Activated CD4-positive, alpha-beta T cell treated with anti-CD3 and anti-CD28 coated beads for 48 hours (primary cell): ENCODE measurements at regions not wholly inside any gene's neighbourhood (a gene's known extent, or its start where the extent isn't known, plus 50 kb on each side); places are given as distances from the start of the nearest gene placed in this dataset.
A peak's percentile ranks its signal among the peaks of the same experiment; 100 is the strongest.
"Not testable (repeated sequence)": the region's sequence is repeated elsewhere in the genome, so short reads cannot be mapped to it uniquely, and the experiment has no call there.

ENCODE experiments used
- DNase-seq: peaks from one replicate; pipeline ENCODE4 v3.0.0-alpha.2; 2020

- DNase-seq, result no peak
Measured at GRCh38 chr16:10232757-10233156, 50.5 kb upstream of the GRIN2A start.

- DNase-seq, result no peak
Measured at GRCh38 chr16:10239640-10240039, 57.4 kb upstream of the GRIN2A start.

DNA sequence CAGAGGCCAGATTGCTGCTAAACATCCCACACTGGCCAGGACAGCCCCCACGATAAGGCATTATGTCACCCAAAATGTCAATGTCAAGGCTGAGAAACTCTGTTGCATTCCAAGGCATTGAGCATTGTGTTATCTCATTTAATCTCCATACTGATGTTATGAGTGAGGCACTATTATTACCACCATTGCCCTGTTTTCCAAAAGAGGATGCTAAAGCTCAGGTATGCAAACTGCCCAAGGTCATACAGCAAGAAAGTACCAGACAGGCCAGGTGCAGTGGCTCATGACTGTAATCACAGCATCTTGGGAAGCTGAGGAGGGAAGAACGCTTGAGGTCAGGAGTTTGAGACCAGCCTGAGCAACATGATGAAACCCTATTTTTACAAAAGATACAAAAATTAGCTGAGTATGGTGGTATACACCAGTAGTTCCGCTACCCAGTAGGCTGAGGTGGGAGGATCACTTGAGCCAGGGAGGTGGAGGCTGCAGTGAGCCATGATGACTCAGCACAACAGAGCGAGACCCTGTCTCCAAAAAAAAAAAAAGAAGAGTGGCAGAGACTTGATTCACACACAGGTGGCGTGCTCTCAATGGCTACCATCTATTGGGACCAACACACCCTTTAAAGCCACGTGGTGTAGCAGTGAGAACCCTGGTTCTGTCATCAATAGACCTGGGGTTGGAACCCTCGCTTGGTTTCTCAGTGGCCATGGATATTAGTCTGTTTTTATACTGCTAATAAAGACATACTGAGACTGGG lies 58.8 kb upstream of the GRIN2A start:
- DNase-seq, result no peak

DNA sequence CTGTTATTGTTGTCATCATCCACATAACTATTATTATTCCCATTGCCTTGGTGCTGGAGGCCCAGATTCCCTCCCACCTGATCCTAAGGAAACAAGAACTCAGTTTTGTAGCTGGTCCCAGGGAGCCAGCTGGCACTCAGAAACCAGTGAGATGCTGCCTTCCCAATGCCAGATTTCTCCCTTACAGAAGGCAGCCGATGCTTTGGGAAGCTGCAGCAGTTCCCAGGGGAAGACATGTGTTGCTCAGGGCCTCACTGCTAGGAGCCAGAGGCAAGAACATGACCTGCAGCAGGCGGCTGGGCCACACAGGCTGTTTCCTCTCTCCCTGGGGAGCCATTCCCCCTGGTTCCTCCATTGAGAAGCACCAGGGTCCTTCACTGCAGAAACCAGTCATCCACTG lies 59.9 kb upstream of the GRIN2A start:
- DNase-seq, result no peak

DNA sequence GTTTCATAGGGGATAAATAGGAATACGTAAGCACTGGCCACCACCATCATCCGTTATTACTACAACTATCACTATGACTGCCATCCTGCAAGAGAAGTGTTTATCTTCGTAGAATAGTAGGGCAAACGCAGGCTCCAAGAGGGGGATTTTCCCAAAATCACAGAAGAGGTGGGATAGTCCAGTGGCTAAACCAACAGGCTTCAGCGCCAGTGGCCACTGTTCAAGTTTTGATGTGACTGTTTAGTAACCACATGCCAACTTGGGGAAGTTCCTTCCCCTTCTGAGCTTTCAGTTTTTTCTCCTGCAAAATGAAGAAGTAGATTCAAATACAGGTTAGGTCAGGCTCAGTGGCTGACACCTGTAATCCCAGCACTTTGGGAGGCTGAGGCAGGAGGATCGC lies 60.7 kb upstream of the GRIN2A start:
- no peak for DNase-seq

DNA sequence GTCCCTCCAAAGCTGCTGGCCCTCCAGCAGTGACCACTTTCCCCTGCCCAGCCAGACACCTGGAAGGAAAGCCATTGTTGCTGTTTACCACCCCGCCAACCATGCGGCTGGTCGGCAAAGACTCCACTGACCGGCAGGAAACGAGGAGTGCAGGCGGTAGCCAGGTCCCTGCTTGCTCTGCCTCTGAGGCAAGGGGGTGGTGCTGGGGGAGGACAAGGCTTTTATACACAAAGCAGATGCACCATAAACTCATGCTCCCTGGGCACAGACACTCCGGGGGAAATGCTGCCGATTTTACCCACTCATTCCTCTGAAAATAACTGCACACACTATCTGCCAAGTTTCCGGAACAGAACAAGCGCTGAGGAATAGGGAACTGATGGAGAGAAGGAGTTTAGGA lies 62.8 kb upstream of the GRIN2A start:
- DNase-seq, result no peak

GRCh38 chr16:10250137-10250828 lies 68.1 kb upstream of the GRIN2A start:
- DNase-seq, result no peak

GRCh38 chr16:10252155-10252554 lies 69.9 kb upstream of the GRIN2A start:
- no peak for DNase-seq

DNA sequence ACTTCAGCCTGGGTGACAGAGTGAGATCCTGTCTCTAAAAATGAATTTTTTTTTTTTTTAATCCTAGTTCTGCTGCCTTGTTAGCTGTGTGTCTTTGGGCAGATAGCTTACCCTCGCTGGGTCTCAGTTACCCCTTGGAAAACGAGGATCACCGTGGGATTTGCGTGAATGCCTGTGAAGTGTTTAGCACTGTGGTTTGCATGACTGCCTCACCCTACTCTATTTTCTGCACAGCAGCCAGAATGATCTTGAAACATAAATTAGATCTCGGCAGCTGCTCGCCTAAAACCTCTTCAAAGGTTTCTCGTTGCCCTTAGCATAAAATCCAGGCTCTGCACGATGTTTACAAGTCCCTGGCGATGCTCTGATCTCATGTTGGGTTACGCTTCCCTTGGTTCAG lies 71.2 kb upstream of the GRIN2A start:
- no peak for DNase-seq

- no peak for DNase-seq
Measured at GRCh38 chr16:10255728-10256127, 73.5 kb upstream of the GRIN2A start.

DNA sequence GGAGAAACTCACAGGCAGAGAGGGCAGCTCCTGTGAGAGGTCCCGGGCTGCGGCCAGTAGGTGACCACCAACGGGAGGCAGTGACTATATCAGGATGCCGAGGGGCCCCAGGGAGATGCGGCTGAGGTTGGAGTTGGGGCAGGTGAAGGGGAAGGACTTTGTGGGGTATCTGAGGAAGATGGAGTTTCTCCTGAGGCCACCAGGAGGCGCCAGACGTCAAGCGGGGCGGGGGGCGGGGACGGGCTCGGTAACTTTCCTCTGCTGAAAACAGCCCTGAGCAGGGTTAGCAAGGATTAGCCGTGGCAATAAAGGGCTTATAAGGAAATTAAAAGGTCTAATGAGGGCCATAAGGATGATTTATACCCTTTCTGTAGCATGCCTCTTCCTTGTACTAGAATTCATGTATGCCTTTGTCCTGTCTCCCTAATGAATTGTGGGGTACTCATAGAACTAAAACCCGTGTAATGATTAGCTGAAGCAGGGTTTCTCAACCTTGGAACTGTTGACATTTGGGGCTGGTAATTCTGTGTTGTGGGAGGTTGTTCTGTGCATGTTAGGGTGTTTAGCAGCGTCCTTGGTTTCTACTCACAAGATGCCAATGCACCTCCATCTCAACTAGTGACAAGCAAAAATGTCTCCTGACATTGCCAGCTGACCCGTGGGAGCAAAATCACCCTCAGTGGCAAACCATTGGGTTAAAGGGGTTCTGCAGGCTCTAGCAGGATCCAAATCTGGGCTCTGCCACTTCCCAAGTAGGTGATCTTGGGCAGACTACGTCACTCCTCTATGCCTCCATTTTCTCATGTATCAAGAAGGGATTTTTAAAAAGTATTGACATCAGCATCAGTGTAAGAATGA lies 74.8 kb upstream of the GRIN2A start:
- DNase-seq, result peak; percentile 57

DNA sequence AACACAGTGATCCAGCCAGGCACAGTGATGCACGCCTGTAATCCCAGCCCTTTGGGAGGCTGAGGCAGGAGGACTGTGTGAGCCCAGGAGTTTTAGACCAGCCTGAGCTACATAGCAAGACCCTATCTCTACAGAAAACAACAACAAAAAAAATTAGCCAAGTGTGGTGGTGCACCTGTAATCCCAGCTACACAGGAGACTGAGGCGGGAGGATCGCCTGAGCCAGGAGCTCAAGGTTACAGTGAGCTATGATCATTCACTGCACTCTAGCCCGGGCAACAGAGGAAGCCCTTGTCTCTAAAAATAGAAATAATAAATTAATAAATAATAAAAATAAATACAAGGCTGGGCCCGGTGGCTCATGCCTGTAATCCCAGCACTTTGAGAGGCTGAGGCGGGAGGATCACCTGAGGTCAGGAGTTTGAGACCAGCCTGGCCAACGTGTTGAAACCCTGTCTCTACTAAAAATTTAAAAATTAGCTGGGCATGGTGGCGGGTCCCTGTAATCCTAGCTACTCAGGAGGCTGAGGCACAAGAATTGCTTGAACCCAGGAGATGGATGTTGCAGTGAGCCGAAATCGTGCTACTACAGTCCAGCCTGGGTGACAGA lies 75.5 kb upstream of the GRIN2A start:
- DNase-seq, result not testable (repeated sequence)

GRCh38 chr16:10258930-10259603 lies 76.8 kb upstream of the GRIN2A start:
- not testable (repeated sequence) for DNase-seq

DNA sequence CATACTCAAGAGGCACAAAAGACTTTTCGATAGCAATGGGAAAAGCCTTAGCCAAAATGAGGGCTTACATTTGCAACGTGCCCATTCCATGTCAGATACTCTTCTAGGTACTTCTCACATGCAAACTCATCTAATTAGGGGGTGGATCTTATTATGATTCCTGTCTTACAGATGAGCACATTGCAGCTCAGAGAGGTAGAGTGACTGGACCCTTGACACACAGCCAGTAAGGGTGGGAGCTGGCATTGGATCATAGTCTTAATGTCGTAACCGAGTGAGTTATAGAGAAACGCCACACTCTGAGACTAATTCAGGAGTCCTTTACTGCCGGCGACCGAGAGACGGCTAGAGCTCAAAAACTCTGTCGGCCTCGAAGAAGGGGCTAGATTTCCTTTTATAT lies 78.8 kb upstream of the GRIN2A start:
- DNase-seq, result no peak

GRCh38 chr16:10261526-10261925 lies 79.3 kb upstream of the GRIN2A start:
- DNase-seq, result not testable (repeated sequence)

- DNase-seq, result no peak
Measured at GRCh38 chr16:10262377-10263132, 80.3 kb upstream of the GRIN2A start.

DNA sequence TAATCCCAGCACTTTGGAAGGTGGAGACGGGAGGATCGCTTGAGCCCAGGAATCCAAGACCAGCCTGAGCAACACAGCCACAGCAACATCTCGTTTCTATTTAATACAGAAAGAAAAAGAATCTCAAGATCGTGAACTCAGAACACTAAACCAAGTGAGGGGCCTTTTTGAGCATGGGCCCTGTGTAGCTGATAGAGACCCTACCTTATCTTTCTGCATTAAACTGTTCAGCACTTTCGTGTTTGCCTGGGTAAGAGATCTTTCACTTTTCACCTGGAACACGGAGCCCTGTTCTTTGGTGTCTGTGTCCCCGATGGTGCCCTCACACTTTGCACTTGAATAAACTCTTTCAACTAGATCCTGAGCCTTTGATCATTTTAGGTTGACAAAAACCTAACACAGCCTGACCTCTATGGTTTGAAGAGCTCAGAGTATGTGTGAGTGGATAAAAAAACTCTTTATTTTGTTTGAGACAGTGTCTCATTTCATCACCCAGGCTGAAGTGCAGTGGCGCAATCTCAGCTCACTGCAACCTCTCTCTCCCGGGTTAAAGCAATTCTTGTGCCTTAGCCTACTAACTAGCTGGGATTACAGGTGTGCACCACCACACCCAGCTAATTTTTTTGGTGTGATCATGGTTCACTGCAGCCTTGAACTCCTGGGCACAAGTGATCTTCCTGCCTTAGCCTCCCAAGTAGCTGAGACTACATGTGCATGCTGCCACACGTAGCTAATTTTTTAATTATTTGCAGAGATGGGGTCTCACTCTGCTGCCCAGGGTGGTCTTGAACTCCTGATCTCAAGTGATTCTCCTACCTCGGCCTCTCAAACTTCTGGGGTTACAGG lies 83.8 kb upstream of the GRIN2A start:
- DNase-seq, result no peak

DNA sequence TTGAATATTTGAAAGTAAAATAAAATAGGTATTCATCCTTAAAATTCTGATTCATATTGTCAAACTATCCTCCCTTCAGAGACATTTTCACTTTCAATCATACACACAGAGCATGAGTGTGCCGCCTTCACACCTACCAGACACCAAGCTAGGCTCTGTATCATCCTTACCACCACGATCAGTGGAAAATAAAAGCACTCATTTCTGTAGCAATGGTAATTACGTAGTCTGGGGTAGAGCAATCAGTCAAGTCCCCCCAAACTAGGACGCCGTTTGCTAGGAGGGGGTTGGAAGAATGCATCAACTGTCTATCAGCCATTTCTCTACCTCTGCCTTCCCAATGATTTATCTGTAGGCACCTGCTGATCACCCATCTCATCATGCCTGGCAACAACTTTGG lies 84.6 kb upstream of the GRIN2A start:
- DNase-seq, result peak; percentile 59

GRCh38 chr16:10269632-10270031 lies 87.4 kb upstream of the GRIN2A start:
- no peak for DNase-seq

- DNase-seq, result not testable (repeated sequence)
Measured at GRCh38 chr16:10272250-10272854, 90.1 kb upstream of the GRIN2A start.
